ENCODE measurements at regions not wholly inside any gene's neighbourhood (a gene's known extent, or its start where the extent isn't known, plus 50 kb on each side); places are given as distances from the start of the nearest gene placed in this dataset.

GRCh38 chr7:49695971-49696370 is 77.5 kb upstream of the VWC2 start:
- Histone ChIP-seq H3K36me3 (no peaks in the 10 kb centered on the region), H3K9me3 (no peaks in the 10 kb centered on the region), H3K27me3 (no peaks in the 10 kb centered on the region), H3K4me1 (no peaks in the 10 kb centered on the region), H3K4me3 (no peak overlapping the region), H3K27ac (no peak overlapping the region)
- 86 to 89% methylated on average over 5 of the region's 5 CpGs for WGBS, 2 donors
- TF ChIP-seq, protein P1, sequence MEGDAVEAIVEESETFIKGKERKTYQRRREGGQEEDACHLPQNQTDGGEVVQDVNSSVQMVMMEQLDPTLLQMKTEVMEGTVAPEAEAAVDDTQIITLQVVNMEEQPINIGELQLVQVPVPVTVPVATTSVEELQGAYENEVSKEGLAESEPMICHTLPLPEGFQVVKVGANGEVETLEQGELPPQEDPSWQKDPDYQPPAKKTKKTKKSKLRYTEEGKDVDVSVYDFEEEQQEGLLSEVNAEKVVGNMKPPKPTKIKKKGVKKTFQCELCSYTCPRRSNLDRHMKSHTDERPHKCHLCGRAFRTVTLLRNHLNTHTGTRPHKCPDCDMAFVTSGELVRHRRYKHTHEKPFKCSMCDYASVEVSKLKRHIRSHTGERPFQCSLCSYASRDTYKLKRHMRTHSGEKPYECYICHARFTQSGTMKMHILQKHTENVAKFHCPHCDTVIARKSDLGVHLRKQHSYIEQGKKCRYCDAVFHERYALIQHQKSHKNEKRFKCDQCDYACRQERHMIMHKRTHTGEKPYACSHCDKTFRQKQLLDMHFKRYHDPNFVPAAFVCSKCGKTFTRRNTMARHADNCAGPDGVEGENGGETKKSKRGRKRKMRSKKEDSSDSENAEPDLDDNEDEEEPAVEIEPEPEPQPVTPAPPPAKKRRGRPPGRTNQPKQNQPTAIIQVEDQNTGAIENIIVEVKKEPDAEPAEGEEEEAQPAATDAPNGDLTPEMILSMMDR (IDR thresholded peaks at IDR 0.05): no peak
- no peak for TF ChIP-seq POLR2AphosphoS5 (IDR thresholded peaks at IDR 0.05)
- no peak for TF ChIP-seq POLR2A (IDR thresholded peaks at IDR 0.05)
- no peak for TF ChIP-seq EP300 (IDR thresholded peaks at IDR 0.05)
- DNase-seq (no peak), ATAC-seq (ENCODE audit: low FRiP score in 2 of 2) (no peak)

DNA sequence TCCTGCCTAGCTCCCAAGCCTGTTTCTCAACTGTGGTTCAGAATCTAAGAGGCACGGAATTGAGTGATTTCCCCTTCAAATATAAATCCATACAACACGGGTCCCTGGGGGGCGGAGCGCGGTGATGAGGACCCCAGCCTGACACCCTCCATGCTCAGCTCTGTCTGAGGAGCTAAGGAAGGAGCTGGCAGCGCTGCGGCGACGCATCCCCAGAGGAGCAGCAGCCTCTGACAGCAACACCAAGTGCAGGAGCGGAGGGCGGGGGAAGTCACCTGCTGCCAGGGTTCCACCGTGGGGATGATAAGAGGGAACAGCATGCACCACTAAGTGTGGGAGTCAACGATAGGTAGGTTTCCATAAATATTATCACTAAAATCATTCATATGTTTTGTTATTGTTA is 72.6 kb upstream of the VWC2 start:
- no peak for TF ChIP-seq EP300 (IDR thresholded peaks at IDR 0.05)
- TF ChIP-seq, protein P1 (IDR thresholded peaks at IDR 0.05): no peak
- TF ChIP-seq POLR2AphosphoS5 (IDR thresholded peaks at IDR 0.05): no peak
- no peak for TF ChIP-seq POLR2A (IDR thresholded peaks at IDR 0.05)
- no peaks in the 10 kb centered on the region for H3K27me3 ChIP-seq
- no peaks in the 10 kb centered on the region for H3K9me3 ChIP-seq
- H3K36me3 ChIP-seq: no peaks in the 10 kb centered on the region
- WGBS, 2 donors: 89 to 94% methylated on average over 13 of the region's 13 CpGs
- H3K27ac ChIP-seq: no peak overlapping the region
- no peaks in the 10 kb centered on the region for H3K4me1 ChIP-seq
- ATAC-seq (ENCODE audit: low FRiP score in 2 of 2): no peak
- peak in 1 of 2 donors; percentile 46 for DNase-seq
- no peak overlapping the region for H3K4me3 ChIP-seq

- 73 to 78% methylated on average over 2 of the region's 2 CpGs for WGBS, 2 donors
- Histone ChIP-seq H3K9me3 (no peaks in the 10 kb centered on the region), H3K27me3 (no peaks in the 10 kb centered on the region), H3K27ac (no peak overlapping the region), H3K36me3 (no peaks in the 10 kb centered on the region), H3K4me3 (no peak overlapping the region), H3K4me1 (no peaks in the 10 kb centered on the region)
- DNase-seq (no peak), ATAC-seq (ENCODE audit: low FRiP score in 2 of 2) (no peak)
- TF ChIP-seq EP300 (IDR thresholded peaks at IDR 0.05) (no peak), POLR2A (IDR thresholded peaks at IDR 0.05) (no peak), POLR2AphosphoS5 (IDR thresholded peaks at IDR 0.05) (no peak)
- TF ChIP-seq, protein P1 (IDR thresholded peaks at IDR 0.05): no peak
These were observed 71.3 kb upstream of the VWC2 start for GRCh38 chr7:49702099-49702498.

- no peak for TF ChIP-seq POLR2A (IDR thresholded peaks at IDR 0.05)
- no peaks in the 10 kb centered on the region for H3K4me1 ChIP-seq
- no peak overlapping the region for H3K27ac ChIP-seq
- no peaks in the 10 kb centered on the region for H3K36me3 ChIP-seq
- H3K9me3 ChIP-seq: no peaks in the 10 kb centered on the region
- DNase-seq (no peak), ATAC-seq (ENCODE audit: low FRiP score in 2 of 2) (no peak)
- H3K27me3 ChIP-seq: no peaks in the 10 kb centered on the region
- H3K4me3 ChIP-seq: no peak overlapping the region
- WGBS, 2 donors: 48 to 65% methylated on average over 4 of the region's 4 CpGs
These were observed 70.1 kb upstream of the VWC2 start for GRCh38 chr7:49703337-49703736.

GRCh38 chr7:49703881-49704280 is 69.6 kb upstream of the VWC2 start:
- no peak for TF ChIP-seq POLR2A (IDR thresholded peaks at IDR 0.05)
- TF ChIP-seq POLR2AphosphoS5 (IDR thresholded peaks at IDR 0.05): no peak
- no peak for TF ChIP-seq EP300 (IDR thresholded peaks at IDR 0.05)
- TF ChIP-seq, protein P1 (IDR thresholded peaks at IDR 0.05): no peak
- ATAC-seq (ENCODE audit: low FRiP score in 2 of 2) (no peak), DNase-seq (no peak)
- WGBS, 2 donors: 51 to 67% methylated on average over 3 of the region's 3 CpGs
- no peaks in the 10 kb centered on the region for H3K36me3 ChIP-seq
- H3K4me1 ChIP-seq: no peaks in the 10 kb centered on the region
- no peak overlapping the region for H3K27ac ChIP-seq
- H3K27me3 ChIP-seq: no peaks in the 10 kb centered on the region
- H3K4me3 ChIP-seq: no peak overlapping the region
- H3K9me3 ChIP-seq: no peaks in the 10 kb centered on the region

Data from upper lobe of left lung (tissue), 6 donors.